Ovary (tissue), 7 donors: ENCODE measurements at regions not wholly inside any gene's neighbourhood (a gene's known extent, or its start where the extent isn't known, plus 50 kb on each side); places are given as distances from the start of the nearest gene placed in this dataset.

Experiments used
- DNase-seq, 5 donors: peaks; one replicate each; pipeline ENCODE4 v3.0.0-alpha.2; 2019 to 2020
- H3K27ac ChIP-seq, 2 donors: fragments of 200-600 bp; one replicate each; pipeline versions ENCODE4 v1.5.1 to v1.8.0; 2019 to 2022
- H3K27me3 ChIP-seq: fragments of 200-600 bp; one replicate; pipeline ENCODE4 v1.8.0; 2022
- H3K36me3 ChIP-seq: fragments of 200-600 bp; sonication (generic); one replicate; pipeline ENCODE4 v1.5.1; 2019
- H3K4me1 ChIP-seq: one replicate; pipeline ENCODE4 v1.8.1; 2013; ENCODE audit warnings: mild to moderate bottlenecking, moderate library complexity; ENCODE audit not compliant: insufficient read depth
- H3K4me3 ChIP-seq: fragments of 200-600 bp; sonication (generic); one replicate; pipeline ENCODE4 v1.5.1; 2017
- H3K9me3 ChIP-seq, 2 donors: fragments of 200-600 bp in 1 of 2; sonication (generic) in 1 of 2; one replicate each; pipeline versions ENCODE4 v1.5.1 to v1.8.1; 2013 to 2019; ENCODE audit warnings: mild to moderate bottlenecking in 1 of 2, moderate library complexity in 1 of 2
- CTCF ChIP-seq, 3 donors: fragments of 450-650 bp in 2 of 3; fragments of 200-600 bp in 1 of 3; IDR thresholded peaks; one replicate each; pipeline versions ENCODE4 v1.5.1 to v1.8.0; 2016 to 2022; ENCODE audit warnings: antibody characterized with exemption in 3 of 3, mild to moderate bottlenecking in 1 of 3
- EP300 ChIP-seq: sonication (generic); formaldehyde crosslinking; IDR thresholded peaks from one replicate; pipeline ENCODE4 v1.6.1; 2017; ENCODE audit warnings: antibody characterized with exemption
- POLR2A ChIP-seq: fragments of 450-650 bp; IDR thresholded peaks from one replicate; pipeline ENCODE4 v1.6.1; 2017; ENCODE audit warnings: antibody characterized with exemption, mild to moderate bottlenecking, moderate library complexity
- WGBS, 3 donors: extraction: QIAGEN DNeasy Blood & Tissue Kit in 1 of 3; methylation state at CpG; one replicate each; pipeline versions ENCODE4 v1.1.5 to v1.1.7; 2013 to 2017; 5-methylcytosine and 5-hydroxymethylcytosine counted together
- intact Hi-C, 4 donors: fragments of 100-400 bp; cut with DNase I; formaldehyde crosslinking; loops; one replicate each; pipeline versions ENCODE4 v1.11.0 to v1.15.1; 2022 to 2023
- donor health status: DM: no; HTN: no; CAD: no; lungs with moderate emphysema.
- donor health status: DM: no; HTN: no; CAD: no.
- donor health status: Bipolar disorder and iron deficiency.
- donor health status: DM: no; HTN: no; CAD: no.
- donor health status: DM: yes; HTN: yes; CAD: no.

GRCh38 chr15:96076350-96076749, 254.2 kb upstream of the NR2F2 start:
- Histone ChIP-seq H3K4me3 (no peak overlapping the region), H3K36me3 (no peaks in the 10 kb centered on the region), H3K4me1 (no peaks in the 10 kb centered on the region), H3K27ac (no peak overlapping the region), H3K9me3 (no peaks in the 10 kb centered on the region), H3K27me3 (no peaks in the 10 kb centered on the region)
- DNase-seq = no peak
- TF ChIP-seq CTCF (IDR thresholded peaks at IDR 0.05) (no peak), POLR2A (no peak), EP300 (no peak)
- intact Hi-C loops = no loop called here
- WGBS, 3 donors = 95 to 96% (median 95%) methylated on average over 6 of the region's 6 CpGs

- Histone ChIP-seq H3K27ac (no peak overlapping the region), H3K4me1 (no peaks in the 10 kb centered on the region), H3K4me3 (no peak overlapping the region), H3K9me3 (no peaks in the 10 kb centered on the region), H3K27me3 (no peaks in the 10 kb centered on the region), H3K36me3 (no peaks in the 10 kb centered on the region)
- intact Hi-C loops = no loop called here
- no peak for DNase-seq
- TF ChIP-seq EP300 (no peak), CTCF (IDR thresholded peaks at IDR 0.05) (no peak), POLR2A (no peak)
- 93 to 95% (median 94%) methylated on average over 4 of the region's 4 CpGs for WGBS, 3 donors
Observed at GRCh38 chr15:96079041-96079440, 251.5 kb upstream of the NR2F2 start.

GRCh38 chr15:96079882-96080281, 250.6 kb upstream of the NR2F2 start:
- 87 to 98% (median 94%) methylated on average over 3 of the region's 3 CpGs for WGBS, 3 donors
- intact Hi-C loops = no loop called here

GRCh38 chr15:96086164-96086563, 244.3 kb upstream of the NR2F2 start:
- no peaks in the 10 kb centered on the region for H3K9me3 ChIP-seq
- H3K4me1 ChIP-seq = peaks cover 2% of the 10 kb centered on the region
- no peak overlapping the region for H3K4me3 ChIP-seq
- TF ChIP-seq CTCF (IDR thresholded peaks at IDR 0.05) (no peak), POLR2A (no peak), EP300 (no peak)
- no peak overlapping the region for H3K27ac ChIP-seq
- intact Hi-C loops = no loop called here
- no peaks in the 10 kb centered on the region for H3K27me3 ChIP-seq
- H3K36me3 ChIP-seq = no peaks in the 10 kb centered on the region
- 56 to 60% (median 58%) methylated on average over 3 of the region's 3 CpGs for WGBS, 3 donors
- DNase-seq = no peak

More at GRCh38 chr15:96079882-96080281, 250.6 kb upstream of the NR2F2 start:
- no peak for DNase-seq
- no peaks in the 10 kb centered on the region for H3K27me3 ChIP-seq
- no peak overlapping the region for H3K4me3 ChIP-seq
- no peaks in the 10 kb centered on the region for H3K4me1 ChIP-seq
- no peaks in the 10 kb centered on the region for H3K36me3 ChIP-seq
- no peak for TF ChIP-seq EP300
- no peak for TF ChIP-seq POLR2A
- TF ChIP-seq CTCF (IDR thresholded peaks at IDR 0.05) = no peak
- H3K9me3 ChIP-seq = no peaks in the 10 kb centered on the region
- no peak overlapping the region for H3K27ac ChIP-seq
